GM19372 (cell line): ENCODE measurements at regions not wholly inside any gene's neighbourhood (a gene's known extent, or its start where the extent isn't known, plus 50 kb on each side); places are given as distances from the start of the nearest gene placed in this dataset.

Source experiments
- ATAC-seq: cut with Tn5 transposase; IDR thresholded peaks from one replicate; pipeline ENCODE4 v1.9.1; 2021; ENCODE audit warnings: mild to moderate bottlenecking, low read depth, moderate library complexity; ENCODE audit not compliant: unreplicated experiment

DNA sequence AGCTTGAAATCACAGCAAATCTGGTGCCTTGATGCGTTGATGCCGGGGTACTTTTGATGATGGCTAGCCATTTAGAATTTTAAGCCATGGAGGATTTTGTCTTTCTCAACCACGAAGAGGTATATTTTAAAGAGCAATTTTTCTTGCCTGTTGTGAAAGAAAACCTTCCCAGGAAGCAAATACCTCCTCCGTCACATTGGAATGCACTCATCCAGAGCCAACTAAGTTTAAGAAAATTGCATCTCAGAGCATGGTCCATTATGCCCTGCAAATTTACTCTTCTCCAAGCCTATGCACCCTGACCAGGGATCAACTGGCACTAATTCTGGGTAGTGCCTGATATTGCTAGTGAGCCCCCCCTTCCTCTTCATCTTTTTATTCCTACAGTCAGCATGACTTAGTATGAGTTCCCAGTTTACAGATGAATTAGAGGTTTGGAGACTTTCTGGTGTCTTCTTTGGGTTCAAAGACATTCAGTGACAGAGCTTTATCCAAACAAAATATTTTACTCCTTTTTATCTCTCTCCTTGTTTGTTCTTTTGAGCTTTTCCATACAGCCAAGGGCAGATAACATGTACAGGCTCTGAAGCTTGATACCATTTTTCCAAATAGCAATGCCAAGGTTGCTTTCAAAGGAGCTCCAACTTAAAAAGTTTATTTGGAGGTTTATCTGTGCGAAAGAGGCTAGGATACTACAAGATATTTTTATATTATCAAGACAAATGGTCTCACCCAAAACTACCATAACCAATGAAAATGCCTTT, 56.6 kb upstream of the ANK3 start:
- ATAC-seq: no peak

- ATAC-seq: no peak
Observed at GRCh38 chr10:60444494-60445064, 54.9 kb upstream of the ANK3 start.

DNA sequence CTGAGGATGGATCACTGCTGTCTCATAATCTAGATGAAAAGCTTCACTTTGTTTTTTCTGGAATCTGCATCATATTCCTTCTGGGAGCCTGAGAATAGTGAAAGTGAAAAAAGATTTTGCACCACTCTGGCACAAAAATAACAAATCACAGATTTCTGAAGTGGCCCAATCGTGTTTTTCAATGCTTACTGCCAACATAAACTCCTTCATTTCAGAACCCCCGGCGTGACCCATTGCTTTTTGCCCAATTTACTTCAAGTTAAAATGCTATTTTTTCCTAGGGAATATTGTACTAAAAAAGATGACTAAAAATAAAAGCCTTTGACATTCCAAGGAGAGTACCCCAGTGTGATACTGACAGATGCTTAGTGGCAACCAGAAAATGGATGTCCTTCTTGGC, 53.7 kb upstream of the ANK3 start:
- ATAC-seq: no peak

GRCh38 chr10:60441515-60441914, 51.8 kb upstream of the ANK3 start:
- no peak for ATAC-seq

- no peak for ATAC-seq
Observed at GRCh38 chr10:60439641-60440040, 50.0 kb upstream of the ANK3 start.
